ENCODE measurements at regions not wholly inside any gene's neighbourhood (a gene's known extent, or its start where the extent isn't known, plus 50 kb on each side); places are given as distances from the start of the nearest gene placed in this dataset.
A peak's percentile ranks its signal among the peaks of the same experiment; 100 is the strongest.
"Not testable (repeated sequence)": the region's sequence is repeated elsewhere in the genome, so short reads cannot be mapped to it uniquely, and the experiment has no call there.

- no peak overlapping the region for H3K4me3 ChIP-seq (ENCODE audit: low read length in 3 of 3)
- H3K27me3 ChIP-seq (ENCODE audit: control insufficient read depth, insufficient read depth, low read length) = no peaks in the 10 kb centered on the region
- FAIRE-seq (no peak), DNase-seq (no peak)
- H3K27ac ChIP-seq (ENCODE audit: low read depth in 2 of 2, low read length in 2 of 2) = no peak overlapping the region
- H3K9me3 ChIP-seq (ENCODE audit: control insufficient read depth in 2 of 3, insufficient read depth in 1 of 3, low read length in 3 of 3) = peaks cover 0 to 2% (median 0%) of the 10 kb centered on the region in 3 donors
- no peak overlapping the region for H3K9ac ChIP-seq (ENCODE audit: low read length in 3 of 3)
- H3K4me1 ChIP-seq (ENCODE audit: control insufficient read depth in 2 of 3, insufficient read depth in 2 of 3, low read depth in 1 of 3, low read length in 3 of 3) = no peaks in the 10 kb centered on the region
- TF ChIP-seq, protein P1, sequence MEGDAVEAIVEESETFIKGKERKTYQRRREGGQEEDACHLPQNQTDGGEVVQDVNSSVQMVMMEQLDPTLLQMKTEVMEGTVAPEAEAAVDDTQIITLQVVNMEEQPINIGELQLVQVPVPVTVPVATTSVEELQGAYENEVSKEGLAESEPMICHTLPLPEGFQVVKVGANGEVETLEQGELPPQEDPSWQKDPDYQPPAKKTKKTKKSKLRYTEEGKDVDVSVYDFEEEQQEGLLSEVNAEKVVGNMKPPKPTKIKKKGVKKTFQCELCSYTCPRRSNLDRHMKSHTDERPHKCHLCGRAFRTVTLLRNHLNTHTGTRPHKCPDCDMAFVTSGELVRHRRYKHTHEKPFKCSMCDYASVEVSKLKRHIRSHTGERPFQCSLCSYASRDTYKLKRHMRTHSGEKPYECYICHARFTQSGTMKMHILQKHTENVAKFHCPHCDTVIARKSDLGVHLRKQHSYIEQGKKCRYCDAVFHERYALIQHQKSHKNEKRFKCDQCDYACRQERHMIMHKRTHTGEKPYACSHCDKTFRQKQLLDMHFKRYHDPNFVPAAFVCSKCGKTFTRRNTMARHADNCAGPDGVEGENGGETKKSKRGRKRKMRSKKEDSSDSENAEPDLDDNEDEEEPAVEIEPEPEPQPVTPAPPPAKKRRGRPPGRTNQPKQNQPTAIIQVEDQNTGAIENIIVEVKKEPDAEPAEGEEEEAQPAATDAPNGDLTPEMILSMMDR (IDR thresholded peaks at IDR 0.05; ENCODE audit: borderline replicate concordance, extremely low read depth, insufficient read depth) = no peak
- H3K36me3 ChIP-seq (ENCODE audit: control insufficient read depth in 2 of 3, insufficient read depth in 3 of 3, low read length in 3 of 3) = no peaks in the 10 kb centered on the region
- intact Hi-C loops (cut with DNase I) = no loop called here
These were observed 291.0 kb upstream of the CNTN3 start for GRCh38 chr3:74905478-74905877.

DNA sequence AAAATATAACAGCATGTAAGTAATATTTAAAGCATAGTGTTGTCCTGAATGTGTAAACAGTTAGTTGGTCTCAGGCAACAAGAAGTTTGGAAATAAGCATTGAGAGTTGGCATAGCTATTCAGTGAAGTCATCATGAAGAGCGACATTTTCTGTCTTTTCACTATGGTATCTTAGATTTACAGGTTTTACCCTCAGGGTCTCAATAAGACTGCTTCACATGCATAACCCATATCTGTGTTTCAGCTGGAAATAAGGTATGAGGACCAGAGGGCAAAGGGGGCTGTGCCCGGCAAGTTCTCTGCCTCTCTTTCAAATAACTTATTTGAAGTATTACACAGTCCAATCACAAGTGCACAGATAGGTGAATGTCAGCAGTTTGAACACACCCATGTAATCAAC is 290.2 kb upstream of the CNTN3 start:
- DNase-seq (no peak), FAIRE-seq (no peak)
- Histone ChIP-seq H3K9me3 (ENCODE audit: control insufficient read depth in 2 of 3, insufficient read depth in 1 of 3, low read length in 3 of 3) (peaks cover 0 to 2% (median 0%) of the 10 kb centered on the region in 3 donors), H3K4me3 (ENCODE audit: low read length in 3 of 3) (no peak overlapping the region), H3K36me3 (ENCODE audit: control insufficient read depth in 2 of 3, insufficient read depth in 3 of 3, low read length in 3 of 3) (no peaks in the 10 kb centered on the region), H3K9ac (ENCODE audit: low read length in 3 of 3) (no peak overlapping the region), H3K27me3 (ENCODE audit: control insufficient read depth, insufficient read depth, low read length) (no peaks in the 10 kb centered on the region), H3K27ac (ENCODE audit: low read depth in 2 of 2, low read length in 2 of 2) (no peak overlapping the region), H3K4me1 (ENCODE audit: control insufficient read depth in 2 of 3, insufficient read depth in 2 of 3, low read depth in 1 of 3, low read length in 3 of 3) (no peaks in the 10 kb centered on the region)
- intact Hi-C loops (cut with DNase I) = no loop called here
- TF ChIP-seq, protein P1 (IDR thresholded peaks at IDR 0.05; ENCODE audit: borderline replicate concordance, extremely low read depth, insufficient read depth) = no peak

- H3K9ac ChIP-seq (ENCODE audit: low read length in 3 of 3); H3K9me3 ChIP-seq (ENCODE audit: control insufficient read depth in 2 of 3, insufficient read depth in 1 of 3, low read length in 3 of 3); H3K4me3 ChIP-seq (ENCODE audit: low read length in 3 of 3); H3K27me3 ChIP-seq (ENCODE audit: control insufficient read depth, insufficient read depth, low read length); H3K4me1 ChIP-seq (ENCODE audit: control insufficient read depth in 2 of 3, insufficient read depth in 2 of 3, low read depth in 1 of 3, low read length in 3 of 3); H3K27ac ChIP-seq (ENCODE audit: low read depth in 2 of 2, low read length in 2 of 2); intact Hi-C loops (cut with DNase I); FAIRE-seq; H3K36me3 ChIP-seq (ENCODE audit: control insufficient read depth in 2 of 3, insufficient read depth in 3 of 3, low read length in 3 of 3): not testable (repeated sequence)
- peak in 1 of 5 donors; percentile 63 for DNase-seq
These were observed 285.5 kb upstream of the CNTN3 start for GRCh38 chr3:74899796-74900516.

- DNase-seq = no peak
- Histone ChIP-seq H3K9me3 (ENCODE audit: control insufficient read depth in 2 of 3, insufficient read depth in 1 of 3, low read length in 3 of 3) (no peaks in the 10 kb centered on the region), H3K4me3 (ENCODE audit: low read length in 3 of 3) (no peak overlapping the region), H3K27ac (ENCODE audit: low read depth in 2 of 2, low read length in 2 of 2) (no peak overlapping the region), H3K36me3 (ENCODE audit: control insufficient read depth in 2 of 3, insufficient read depth in 3 of 3, low read length in 3 of 3) (no peaks in the 10 kb centered on the region), H3K9ac (ENCODE audit: low read length in 3 of 3) (no peak overlapping the region), H3K4me1 (ENCODE audit: control insufficient read depth in 2 of 3, insufficient read depth in 2 of 3, low read depth in 1 of 3, low read length in 3 of 3) (no peaks in the 10 kb centered on the region), H3K27me3 (ENCODE audit: control insufficient read depth, insufficient read depth, low read length) (no peaks in the 10 kb centered on the region)
- intact Hi-C loops (cut with DNase I) = no loop called here
- TF ChIP-seq, protein P1 (IDR thresholded peaks at IDR 0.05; ENCODE audit: borderline replicate concordance, extremely low read depth, insufficient read depth) = no peak
- FAIRE-seq = no peak
These were observed 282.5 kb upstream of the CNTN3 start for GRCh38 chr3:74897006-74897405.
